CD4-positive, alpha-beta memory T cell (primary cell): ENCODE measurements at regions not wholly inside any gene's neighbourhood (a gene's known extent, or its start where the extent isn't known, plus 50 kb on each side); places are given as distances from the start of the nearest gene placed in this dataset.

Experiments
- CTCF ChIA-PET: fragments of 350-600 bp; sonication (Branson Sonifier 250); formaldehyde crosslinking; loops from one replicate; lab custom pipeline; 2021; ENCODE audit warnings: inconsistent platforms; ENCODE audit not compliant: partially characterized antibody; lab: Charles Lee
- POLR2A ChIA-PET: fragments of 350-600 bp; sonication (Branson Sonifier 250); formaldehyde crosslinking; loops from one replicate; lab custom pipeline; 2021; ENCODE audit not compliant: partially characterized antibody; lab: Charles Lee
- DNase-seq, 5 donors: peaks; one replicate each; pipeline versions ENCODE4 v3.0.0 to v3.0.0-alpha.2; 2020 to 2022; ENCODE audit warnings: mixed read lengths in 1 of 5
- H3K27ac ChIP-seq: one replicate; pipeline ENCODE4 v1.7.0; 2013; ENCODE audit warnings: low read depth, low read length
- H3K27me3 ChIP-seq: 2 replicates; pipeline ENCODE4 v1.7.0; 2013; ENCODE audit warnings: mild to moderate bottlenecking, low read length, moderate library complexity; ENCODE audit not compliant: insufficient read depth
- H3K36me3 ChIP-seq: 2 replicates; pipeline ENCODE4 v1.7.0; 2013; ENCODE audit warnings: mild to moderate bottlenecking, low read length, moderate library complexity; ENCODE audit not compliant: insufficient read depth
- H3K4me1 ChIP-seq: 2 replicates; pipeline ENCODE4 v1.7.0; 2013; ENCODE audit warnings: mild to moderate bottlenecking, low read length, moderate library complexity; ENCODE audit not compliant: insufficient read depth
- H3K4me3 ChIP-seq, 2 donors: one replicate each; pipeline ENCODE4 v1.7.0; 2013; ENCODE audit warnings: low read length in 2 of 2, mild to moderate bottlenecking in 1 of 2
- H3K9me3 ChIP-seq, 2 donors: one replicate each; pipeline ENCODE4 v1.7.0; 2013; ENCODE audit warnings: low read length in 2 of 2, control low read depth in 1 of 2; ENCODE audit not compliant: control insufficient read depth in 1 of 2
- H3K27ac Mint-ChIP-seq, 7 donors: one replicate each; pipeline ENCODE4 v1.8.0; 2020 to 2021; ENCODE audit warnings: mixed read lengths in 7 of 7, mild to moderate bottlenecking in 6 of 7, inconsistent platforms in 3 of 7, moderate library complexity in 3 of 7
- H3K27me3 Mint-ChIP-seq, 2 donors: one replicate each; pipeline ENCODE4 v1.8.0; 2020 to 2021; ENCODE audit warnings: mixed read lengths in 2 of 2
- H3K36me3 Mint-ChIP-seq, 2 donors: one replicate each; pipeline ENCODE4 v1.8.0; 2020 to 2021; ENCODE audit warnings: mixed read lengths in 2 of 2, inconsistent platforms in 1 of 2, mild to moderate bottlenecking in 1 of 2
- H3K4me1 Mint-ChIP-seq, 4 donors: one replicate each; pipeline ENCODE4 v1.8.0; 2020 to 2021; ENCODE audit warnings: mixed read lengths in 4 of 4, mild to moderate bottlenecking in 1 of 4
- H3K4me3 Mint-ChIP-seq, 8 donors: one replicate each; pipeline ENCODE4 v1.8.0; 2020 to 2021; ENCODE audit warnings: mixed read lengths in 8 of 8, mild to moderate bottlenecking in 7 of 8, moderate library complexity in 6 of 8, inconsistent platforms in 3 of 8
- H3K9me3 Mint-ChIP-seq, 8 donors: one replicate each; pipeline ENCODE4 v1.8.0; 2020 to 2021; ENCODE audit warnings: mixed read lengths in 8 of 8, mild to moderate bottlenecking in 5 of 8, inconsistent platforms in 3 of 8, moderate library complexity in 1 of 8
- intact Hi-C: fragments of 100-400 bp; cut with micrococcal nuclease; formaldehyde crosslinking; loops from one replicate; pipeline ENCODE4 v1.15.1; 2023

DNA sequence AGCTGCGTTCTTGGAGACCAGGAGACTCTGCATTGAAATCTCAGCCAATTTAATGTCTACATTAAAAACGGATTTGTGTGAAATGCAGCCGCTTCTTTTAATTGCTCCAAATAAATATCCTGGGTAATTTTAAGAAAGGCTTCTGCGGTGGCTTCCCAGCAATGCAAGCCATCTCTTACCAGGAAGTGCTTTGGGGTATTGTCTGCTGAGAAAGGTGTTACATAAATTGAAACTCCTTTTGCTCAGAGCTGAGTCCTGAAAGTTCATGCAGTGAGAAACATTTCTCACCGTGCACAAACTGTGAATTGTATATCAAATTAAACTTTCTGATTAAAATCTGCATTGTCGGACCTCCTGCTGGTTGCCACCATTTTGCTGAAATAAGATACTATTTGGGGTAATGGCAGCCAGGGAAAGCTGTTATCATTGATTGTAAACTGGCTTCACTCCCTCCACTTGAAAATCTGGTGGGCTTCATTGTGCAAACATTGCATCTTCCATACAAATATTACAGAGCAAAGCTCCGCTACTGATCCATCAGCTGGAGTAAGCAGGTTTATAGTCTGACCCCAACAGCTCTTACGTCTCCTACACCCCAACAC lies 59.5 kb downstream of the ZIC5 start:
- H3K27me3 Mint-ChIP-seq, result peaks cover 0 to 4% of the 10 kb centered on the region in 2 donors
- no peak overlapping the region for H3K27ac ChIP-seq
- intact Hi-C loops, result no loop called here
- H3K27me3 ChIP-seq, result no peaks in the 10 kb centered on the region
- CTCF ChIA-PET, result interaction anchor here (0.8 to 6.4 kb wide), 8 partner anchors 10 to 603 kb away, joined by 3 to 78 read pairs (median 34); no protein-coding TSS in a partner anchor
- no peaks in the 10 kb centered on the region for H3K36me3 ChIP-seq
- H3K9me3 Mint-ChIP-seq, result peaks cover 0 to 1% (median 0%) of the 10 kb centered on the region in 8 donors
- peak overlapping the region in 5 of 7 donors; percentile 48 to 75 (median 58) for H3K27ac Mint-ChIP-seq
- H3K4me1 Mint-ChIP-seq, result peaks cover 21 to 36% (median 24%) of the 10 kb centered on the region in 4 donors
- peak overlapping the region in 1 of 2 donors; percentile 14 for H3K4me3 ChIP-seq
- POLR2A ChIA-PET, result interaction anchor here (3.3 kb wide), 1 partner anchor 255 kb away, joined by 20 read pairs; no protein-coding TSS in a partner anchor
- no peaks in the 10 kb centered on the region for H3K36me3 Mint-ChIP-seq
- DNase-seq, result peak in 1 of 5 donors; percentile 9
- peaks cover 34% of the 10 kb centered on the region for H3K4me1 ChIP-seq
- H3K9me3 ChIP-seq, result no peaks in the 10 kb centered on the region
- H3K4me3 Mint-ChIP-seq, result peak overlapping the region in 6 of 8 donors; percentile 18 to 71 (median 57)

DNA sequence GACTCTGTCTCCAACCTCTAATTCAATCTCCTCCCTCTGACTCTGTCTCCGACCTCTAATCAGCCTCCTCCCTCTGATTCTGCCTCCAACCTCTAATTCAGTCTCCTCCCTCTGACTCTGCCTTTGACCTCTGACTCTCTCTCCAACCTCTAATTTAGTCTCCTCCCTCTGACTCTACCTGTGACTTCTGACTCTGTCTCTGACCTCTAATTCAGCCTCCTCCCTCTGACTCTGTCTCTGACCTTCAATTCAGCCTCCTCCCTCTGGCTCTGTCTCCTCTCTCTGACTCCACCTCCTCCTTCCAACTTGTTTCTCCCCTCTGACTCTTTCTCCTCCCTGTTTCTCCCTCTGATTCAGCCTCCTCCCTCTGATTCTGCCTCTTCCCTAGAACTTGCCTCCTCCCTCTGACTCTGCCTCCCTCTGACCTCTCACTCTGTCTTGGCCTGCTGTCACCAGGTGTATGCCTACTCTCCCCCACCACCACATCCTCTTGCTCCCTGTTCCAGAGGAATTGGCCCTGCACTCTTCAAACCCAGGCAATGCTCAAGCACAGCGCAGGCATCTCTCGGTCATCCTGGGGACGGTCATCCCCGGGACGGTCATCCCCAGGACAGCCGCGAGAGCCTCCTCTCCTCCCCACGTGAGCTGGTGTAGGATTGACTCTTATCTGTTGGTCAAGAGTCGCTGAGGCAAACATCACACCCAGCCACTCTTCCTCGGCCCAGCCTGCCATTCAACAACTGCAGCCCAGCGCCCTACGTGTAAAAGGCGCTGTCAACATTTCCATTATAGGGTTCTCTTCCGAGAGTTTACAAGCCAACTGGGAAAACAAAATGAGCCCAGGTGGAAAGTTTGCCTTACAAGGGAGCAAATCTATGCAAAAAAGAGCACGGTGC lies 60.2 kb downstream of the ZIC5 start:
- CTCF ChIA-PET, result interaction anchor here (0.5 to 6.4 kb wide), 6 partner anchors 12 to 604 kb away, joined by 3 to 78 read pairs (median 62); no protein-coding TSS in a partner anchor
- Histone ChIP-seq H3K27me3 (no peaks in the 10 kb centered on the region), H3K4me1 (peaks cover 31% of the 10 kb centered on the region), H3K4me3 (no peak overlapping the region), H3K9me3 (no peaks in the 10 kb centered on the region), H3K27ac (no peak overlapping the region), H3K36me3 (no peaks in the 10 kb centered on the region)
- POLR2A ChIA-PET, result interaction anchor here (3.3 kb wide), 1 partner anchor 254 kb away, joined by 20 read pairs; no protein-coding TSS in a partner anchor
- H3K27ac Mint-ChIP-seq, result peak overlapping the region in 6 of 7 donors; percentile 37 to 84 (median 60)
- intact Hi-C loops, result no loop called here
- peaks cover 0 to 4% of the 10 kb centered on the region in 2 donors for H3K27me3 Mint-ChIP-seq
- peaks cover 19 to 32% (median 20%) of the 10 kb centered on the region in 4 donors for H3K4me1 Mint-ChIP-seq
- peaks cover 0 to 1% (median 0%) of the 10 kb centered on the region in 8 donors for H3K9me3 Mint-ChIP-seq
- H3K36me3 Mint-ChIP-seq, result no peaks in the 10 kb centered on the region
- DNase-seq, result no peak
- H3K4me3 Mint-ChIP-seq, result peak overlapping the region in 7 of 8 donors; percentile 18 to 71 (median 59)

DNA sequence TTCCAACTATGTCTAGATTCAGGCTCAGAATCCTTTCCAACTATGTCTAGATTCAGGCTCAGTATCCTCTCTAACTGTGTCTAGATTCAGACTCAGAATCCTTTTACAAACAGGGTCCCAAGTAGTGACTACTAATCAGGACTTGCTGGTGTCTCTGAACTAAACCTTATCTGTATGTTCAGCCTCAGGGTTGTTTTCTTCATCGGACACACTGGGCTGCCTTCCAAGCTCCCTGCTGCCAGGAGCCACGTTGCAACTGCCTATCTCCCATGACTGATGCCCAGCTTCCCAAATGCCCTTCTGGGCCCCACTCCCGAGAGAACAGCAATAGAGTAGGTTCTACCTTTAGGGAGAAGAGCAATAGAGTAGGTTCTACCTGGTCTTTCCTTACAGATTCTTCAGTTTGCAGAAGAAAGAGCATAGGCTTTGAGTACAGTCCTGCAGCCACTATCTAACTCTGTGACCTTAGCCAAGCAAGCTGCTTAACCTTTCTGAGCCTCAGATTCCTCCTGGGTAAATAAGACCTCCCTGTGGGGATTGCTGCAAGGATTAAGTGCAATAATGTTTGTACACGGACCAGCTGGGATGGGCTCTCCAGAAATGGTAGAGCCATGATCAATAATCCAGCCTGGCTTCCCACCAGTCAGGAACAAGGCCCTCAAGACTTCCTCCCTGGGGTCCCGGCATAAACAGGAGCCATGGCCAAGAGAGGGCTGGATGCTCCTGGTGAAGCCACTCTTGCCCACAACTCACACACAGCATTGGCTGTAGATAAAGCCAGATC lies 61.5 kb downstream of the ZIC5 start:
- Mint-ChIP-seq H3K9me3 (peaks cover 0 to 1% (median 0%) of the 10 kb centered on the region in 8 donors), H3K4me1 (peaks cover 15 to 30% (median 19%) of the 10 kb centered on the region in 4 donors), H3K27me3 (peaks cover 4 to 5% of the 10 kb centered on the region in 2 donors), H3K36me3 (no peaks in the 10 kb centered on the region), H3K4me3 (peak overlapping the region in 1 of 8 donors; percentile 59), H3K27ac (peak overlapping the region in 3 of 7 donors; percentile 48 to 66 (median 59))
- Histone ChIP-seq H3K4me3 (no peak overlapping the region), H3K9me3 (no peaks in the 10 kb centered on the region), H3K36me3 (no peaks in the 10 kb centered on the region), H3K27me3 (no peaks in the 10 kb centered on the region), H3K4me1 (peaks cover 26% of the 10 kb centered on the region), H3K27ac (no peak overlapping the region)
- ChIA-PET CTCF (interaction anchor here (0.8 kb wide), 1 partner anchor 9 kb away, joined by 3 read pairs; no protein-coding TSS in a partner anchor), POLR2A (no interaction called here)
- no peak for DNase-seq
- intact Hi-C loops, result no loop called here

DNA sequence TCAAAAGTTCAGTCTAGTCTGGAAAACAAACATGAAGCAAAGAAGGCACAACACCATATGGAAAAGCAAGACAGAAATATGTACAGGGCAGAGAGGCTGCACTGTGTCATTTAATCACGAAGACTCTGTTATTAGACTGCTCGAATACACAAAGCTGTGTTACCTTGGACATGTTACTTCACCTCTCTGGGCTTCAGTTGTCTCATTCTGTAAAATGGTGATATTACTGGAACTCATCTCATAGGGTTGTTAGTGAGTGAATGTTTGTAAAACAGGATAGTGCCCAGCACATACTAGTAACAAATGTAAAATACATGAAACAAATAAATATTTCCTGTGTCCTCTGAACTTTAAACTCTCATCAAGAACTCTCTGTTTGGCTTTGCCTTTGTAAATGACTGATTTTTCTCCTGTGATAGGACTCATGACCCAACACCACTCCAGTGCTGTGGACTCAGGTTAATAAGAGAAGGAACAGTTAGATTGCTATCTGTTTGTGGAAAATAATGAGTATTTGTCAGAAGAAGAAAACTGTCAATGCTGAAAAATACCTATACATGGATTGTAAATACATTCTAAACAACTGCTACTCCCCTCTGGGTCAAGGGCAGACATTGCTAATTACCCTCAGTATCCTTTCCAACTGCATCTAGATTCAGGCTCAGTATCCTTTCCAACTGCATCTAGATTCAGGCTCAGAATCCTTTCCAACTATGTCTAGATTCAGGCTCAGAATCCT lies 62.3 kb downstream of the ZIC5 start:
- Mint-ChIP-seq H3K4me1 (peaks cover 15 to 30% (median 18%) of the 10 kb centered on the region in 4 donors), H3K27me3 (peaks cover 4 to 5% of the 10 kb centered on the region in 2 donors), H3K27ac (no peak overlapping the region), H3K36me3 (no peaks in the 10 kb centered on the region), H3K4me3 (no peak overlapping the region), H3K9me3 (peaks cover 0 to 1% (median 0%) of the 10 kb centered on the region in 8 donors)
- ChIA-PET CTCF (interaction anchor here (0.8 kb wide), 1 partner anchor 9 kb away, joined by 3 read pairs; no protein-coding TSS in a partner anchor), POLR2A (no interaction called here)
- H3K4me3 ChIP-seq, result no peak overlapping the region
- H3K36me3 ChIP-seq, result no peaks in the 10 kb centered on the region
- no peak overlapping the region for H3K27ac ChIP-seq
- H3K9me3 ChIP-seq, result no peaks in the 10 kb centered on the region
- H3K4me1 ChIP-seq, result peaks cover 26% of the 10 kb centered on the region
- no peak for DNase-seq
- intact Hi-C loops, result no loop called here
- H3K27me3 ChIP-seq, result no peaks in the 10 kb centered on the region

DNA sequence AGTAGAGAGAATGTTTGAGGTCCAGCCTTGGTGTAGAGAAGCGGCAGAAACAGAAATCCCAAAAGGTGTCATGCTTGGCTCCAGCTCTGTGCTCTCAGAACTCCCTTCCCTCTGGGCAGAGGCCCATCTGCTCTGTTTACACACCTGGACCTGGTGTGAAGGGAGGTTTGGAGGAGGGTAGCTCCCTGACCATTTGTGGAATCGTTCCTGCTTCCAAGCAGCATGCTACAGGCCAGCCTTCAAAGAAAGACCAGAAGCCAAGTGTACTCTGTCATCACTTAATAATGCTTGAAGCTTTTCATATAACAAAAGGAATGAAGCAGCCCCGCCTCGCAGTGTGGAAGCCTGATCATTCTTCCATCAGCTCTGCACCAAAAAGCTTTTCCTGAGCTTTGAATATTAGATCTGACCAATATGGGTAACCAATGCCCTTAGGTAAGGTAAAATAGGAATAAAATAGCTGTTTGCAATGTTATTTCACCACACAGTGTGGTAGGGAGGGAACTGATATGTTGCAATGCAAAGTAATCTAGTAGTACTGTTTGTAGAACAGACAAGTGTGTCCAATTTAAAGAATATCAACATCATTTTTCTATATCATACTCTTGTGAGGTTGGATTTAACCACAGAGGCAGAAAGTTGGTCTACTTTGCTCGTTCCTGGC lies 63.3 kb downstream of the ZIC5 start:
- no peaks in the 10 kb centered on the region for H3K36me3 Mint-ChIP-seq
- DNase-seq, result no peak
- ChIA-PET CTCF (interaction anchor here (1.2 to 2.1 kb wide), 3 partner anchors 8 to 251 kb away, joined by 4 to 10 read pairs (median 4); no protein-coding TSS in a partner anchor), POLR2A (interaction anchor here (0.7 kb wide), 1 partner anchor 88 kb away, joined by 3 read pairs; no protein-coding TSS in a partner anchor)
- peaks cover 15 to 27% (median 16%) of the 10 kb centered on the region in 4 donors for H3K4me1 Mint-ChIP-seq
- H3K27me3 Mint-ChIP-seq, result peaks cover 6 to 9% of the 10 kb centered on the region in 2 donors
- Histone ChIP-seq H3K9me3 (no peaks in the 10 kb centered on the region), H3K27ac (no peak overlapping the region), H3K4me3 (no peak overlapping the region), H3K36me3 (no peaks in the 10 kb centered on the region), H3K27me3 (no peaks in the 10 kb centered on the region), H3K4me1 (peaks cover 23% of the 10 kb centered on the region)
- no peak overlapping the region for H3K4me3 Mint-ChIP-seq
- intact Hi-C loops, result no loop called here
- H3K27ac Mint-ChIP-seq, result no peak overlapping the region
- peaks cover 0 to 1% (median 0%) of the 10 kb centered on the region in 8 donors for H3K9me3 Mint-ChIP-seq

DNA sequence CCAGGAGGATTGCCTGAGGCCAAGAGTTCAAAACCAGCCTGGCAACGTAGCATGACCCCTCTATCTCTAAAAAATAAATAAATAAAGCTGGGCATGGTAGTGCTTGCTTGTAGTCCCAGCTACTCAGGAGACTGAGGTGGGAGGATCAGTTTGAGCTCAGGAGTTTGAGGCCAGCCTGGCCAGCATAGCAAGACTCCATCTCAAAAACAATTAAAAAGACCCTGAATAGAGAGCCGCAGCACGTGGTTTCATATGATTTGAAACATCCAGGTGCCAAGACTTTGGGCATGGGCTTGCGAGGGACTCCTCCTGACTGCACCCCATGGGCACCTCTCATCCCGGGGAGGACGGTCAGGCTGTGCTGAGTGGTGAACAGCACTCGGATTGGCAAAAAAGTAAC lies 63.9 kb downstream of the ZIC5 start:
- H3K27me3 ChIP-seq, result no peaks in the 10 kb centered on the region
- no peaks in the 10 kb centered on the region for H3K36me3 ChIP-seq
- intact Hi-C loops, result no loop called here
- Mint-ChIP-seq H3K27ac (no peak overlapping the region), H3K4me1 (peaks cover 14 to 24% (median 16%) of the 10 kb centered on the region in 4 donors), H3K36me3 (no peaks in the 10 kb centered on the region), H3K27me3 (peaks cover 8 to 11% of the 10 kb centered on the region in 2 donors), H3K4me3 (no peak overlapping the region), H3K9me3 (peaks cover 0 to 1% (median 0%) of the 10 kb centered on the region in 8 donors)
- no peaks in the 10 kb centered on the region for H3K9me3 ChIP-seq
- ChIA-PET POLR2A (no interaction called here), CTCF (interaction anchor here (1.2 to 2.1 kb wide), 4 partner anchors 9 to 251 kb away, joined by 3 to 10 read pairs (median 4); no protein-coding TSS in a partner anchor)
- no peak for DNase-seq
- H3K4me1 ChIP-seq, result peaks cover 20% of the 10 kb centered on the region
- no peak overlapping the region for H3K4me3 ChIP-seq
- H3K27ac ChIP-seq, result no peak overlapping the region
